ENCODE measurements at regions not wholly inside any gene's neighbourhood (a gene's known extent, or its start where the extent isn't known, plus 50 kb on each side); places are given as distances from the start of the nearest gene placed in this dataset.
"Not testable (repeated sequence)": the region's sequence is repeated elsewhere in the genome, so short reads cannot be mapped to it uniquely, and the experiment has no call there.

- H3K4me1 ChIP-seq (replicated peaks); DNase-seq (ENCODE audit: low read depth in 1 of 2, low spot score in 2 of 2); H3K9me3 ChIP-seq (replicated peaks); H3K27me3 ChIP-seq (replicated peaks); H3K27ac ChIP-seq; H3K36me3 ChIP-seq; H3K4me3 ChIP-seq: not testable (repeated sequence)
These were observed 54.1 kb upstream of the NOTCH2NLA start for GRCh38 chr1:146282807-146283526.

GRCh38 chr1:146281522-146281921 is 52.7 kb upstream of the NOTCH2NLA start:
- H3K27me3 ChIP-seq (replicated peaks); DNase-seq (ENCODE audit: low read depth in 1 of 2, low spot score in 2 of 2); H3K4me1 ChIP-seq (replicated peaks); H3K36me3 ChIP-seq; H3K9me3 ChIP-seq (replicated peaks); H3K4me3 ChIP-seq; H3K27ac ChIP-seq: not testable (repeated sequence)

- not testable (repeated sequence) for H3K4me3 ChIP-seq; H3K27ac ChIP-seq; H3K4me1 ChIP-seq (replicated peaks); H3K27me3 ChIP-seq (replicated peaks); DNase-seq (ENCODE audit: low read depth in 1 of 2, low spot score in 2 of 2); H3K36me3 ChIP-seq; H3K9me3 ChIP-seq (replicated peaks)
These were observed 49.9 kb upstream of the NOTCH2NLA start for GRCh38 chr1:146278758-146279157.

Data from SJSA1 (cell line).